HG03064 (cell line): ENCODE measurements at regions not wholly inside any gene's neighbourhood (a gene's known extent, or its start where the extent isn't known, plus 50 kb on each side); places are given as distances from the start of the nearest gene placed in this dataset.

Experiments used
- ATAC-seq: cut with Tn5 transposase; IDR thresholded peaks from one replicate; pipeline ENCODE4 v1.9.1; 2021; ENCODE audit warnings: low read depth; ENCODE audit not compliant: unreplicated experiment

DNA sequence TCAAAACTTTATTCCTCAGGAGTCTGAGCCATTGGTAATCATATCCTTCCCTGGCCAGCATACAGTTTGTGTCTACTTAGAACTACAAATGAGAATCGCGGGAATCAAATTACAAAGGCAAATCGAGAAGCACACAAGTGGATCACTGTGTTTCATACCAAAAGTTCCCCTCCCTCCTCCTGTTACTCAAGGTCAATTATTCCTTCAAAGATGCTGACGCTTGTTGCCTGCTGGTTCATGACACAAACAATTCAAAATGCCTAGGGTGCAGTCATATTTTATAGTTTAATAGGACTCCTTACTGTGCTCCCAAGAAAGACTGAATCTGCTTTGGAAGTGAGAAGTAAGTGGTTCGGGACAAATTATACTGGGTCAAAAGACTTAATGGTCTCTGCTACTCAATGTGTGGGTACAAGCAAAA, 93.0 kb upstream of the PBX1 start:
- ATAC-seq, result no peak

DNA sequence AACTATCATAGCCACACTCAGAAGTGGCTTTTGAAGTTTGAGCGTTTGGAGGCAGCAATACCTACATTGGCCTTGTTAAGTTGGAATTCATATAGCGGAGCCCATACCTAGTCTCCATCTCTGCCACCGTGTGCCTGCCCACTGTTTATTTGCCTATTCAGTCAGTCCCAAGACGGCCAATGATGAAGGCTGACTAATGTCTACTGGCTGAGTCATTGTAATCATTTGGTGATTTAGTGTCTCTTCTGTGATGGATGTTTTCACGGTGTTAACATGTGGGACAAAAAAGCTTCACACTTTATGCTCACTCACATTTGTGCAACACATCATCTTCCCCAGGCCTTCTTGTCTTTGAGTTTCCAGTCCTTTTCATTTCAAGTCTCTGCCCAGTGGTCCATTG, 92.6 kb upstream of the PBX1 start:
- ATAC-seq, result no peak

DNA sequence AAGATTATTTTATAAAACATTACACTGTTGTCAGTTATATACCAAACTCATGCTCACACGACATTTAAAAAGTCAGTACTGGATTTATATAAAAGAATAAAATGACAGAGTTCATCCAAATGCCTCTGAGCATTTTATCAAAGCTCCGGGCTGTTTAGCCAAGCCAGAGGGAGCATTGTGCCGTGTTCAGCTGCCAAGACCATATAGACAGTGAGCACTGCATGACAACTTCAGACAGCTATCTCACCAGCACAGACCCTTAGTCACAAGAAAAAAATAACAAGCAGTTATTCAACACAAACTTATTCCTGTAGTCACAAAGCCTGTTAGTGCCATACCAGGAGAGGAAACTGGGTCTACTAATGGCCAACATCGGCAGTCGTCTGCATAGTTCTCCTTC, 88.0 kb upstream of the PBX1 start:
- no peak for ATAC-seq

DNA sequence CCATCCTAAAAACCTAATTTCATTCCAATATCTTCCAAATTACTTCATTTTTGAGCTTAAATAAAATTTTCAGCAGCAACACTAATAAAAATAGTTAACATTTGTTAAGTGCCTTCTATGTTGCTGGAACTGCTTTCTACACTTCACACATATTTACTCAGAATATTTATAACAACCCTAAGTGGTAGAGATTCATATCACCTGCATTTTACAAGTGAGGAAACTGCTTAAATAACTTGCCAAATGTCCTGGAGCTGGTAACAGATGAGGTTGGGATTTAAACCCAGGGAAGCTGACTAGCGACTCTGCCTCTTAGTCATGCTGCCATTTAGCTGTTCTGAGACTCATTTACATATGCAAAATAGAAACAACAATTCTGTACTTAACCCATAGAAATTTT, 86.1 kb upstream of the PBX1 start:
- no peak for ATAC-seq

DNA sequence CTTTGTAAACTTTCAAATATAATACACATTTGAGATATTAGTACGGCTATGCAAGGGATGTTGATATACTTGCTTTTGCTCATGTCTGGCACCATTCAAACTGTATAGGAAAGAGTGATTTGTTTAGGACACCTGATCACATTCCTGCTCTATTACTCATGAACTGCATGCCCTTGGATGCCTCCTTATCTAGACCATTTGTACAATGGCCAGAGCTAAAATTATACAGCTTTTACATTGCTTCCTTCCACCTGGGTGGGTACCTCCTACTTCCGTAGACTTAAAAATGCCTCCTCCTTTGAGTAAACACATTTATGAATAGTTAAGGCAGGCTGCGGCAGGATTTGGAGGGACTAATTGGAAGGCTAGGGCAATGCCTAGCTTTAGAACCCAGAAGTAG, 85.4 kb upstream of the PBX1 start:
- no peak for ATAC-seq

DNA sequence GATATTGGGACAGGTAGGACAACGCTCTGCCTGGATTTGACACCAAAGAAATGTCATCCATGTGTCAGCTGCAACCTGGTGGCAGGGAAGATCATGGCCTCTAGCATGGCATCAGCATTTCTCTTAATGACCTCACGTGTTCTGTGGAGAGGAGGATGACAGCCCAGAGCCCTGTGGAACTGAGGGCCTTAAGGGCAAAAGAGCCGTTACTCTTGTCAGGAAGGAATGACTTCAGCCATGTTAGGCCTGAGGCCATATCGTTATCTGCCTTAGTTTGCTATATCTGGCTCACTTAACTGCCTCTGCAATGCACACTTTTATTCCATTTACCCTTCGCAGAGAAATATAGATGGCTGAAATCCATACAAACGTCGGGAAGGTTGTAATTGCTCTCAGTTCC, 83.2 kb upstream of the PBX1 start:
- no peak for ATAC-seq

DNA sequence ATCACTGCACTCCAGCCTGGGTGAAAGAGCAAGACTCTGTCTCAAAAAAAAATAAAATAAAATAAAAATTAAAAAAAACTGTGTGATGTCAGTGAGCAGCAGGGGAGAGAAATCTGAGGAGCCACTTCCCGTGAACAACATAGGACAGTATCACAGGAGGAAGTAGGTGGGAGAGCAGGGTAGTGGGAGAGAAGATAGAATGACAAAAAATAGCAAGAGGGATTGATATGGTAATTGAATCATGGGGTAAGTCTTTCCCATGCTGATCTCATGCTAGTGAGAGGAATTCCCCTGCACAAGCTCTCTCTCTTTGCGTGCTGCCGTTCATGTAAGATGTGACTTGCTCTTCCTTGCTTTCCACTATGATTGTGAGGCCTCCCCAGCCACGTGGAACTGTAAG, 81.6 kb upstream of the PBX1 start:
- no peak for ATAC-seq

DNA sequence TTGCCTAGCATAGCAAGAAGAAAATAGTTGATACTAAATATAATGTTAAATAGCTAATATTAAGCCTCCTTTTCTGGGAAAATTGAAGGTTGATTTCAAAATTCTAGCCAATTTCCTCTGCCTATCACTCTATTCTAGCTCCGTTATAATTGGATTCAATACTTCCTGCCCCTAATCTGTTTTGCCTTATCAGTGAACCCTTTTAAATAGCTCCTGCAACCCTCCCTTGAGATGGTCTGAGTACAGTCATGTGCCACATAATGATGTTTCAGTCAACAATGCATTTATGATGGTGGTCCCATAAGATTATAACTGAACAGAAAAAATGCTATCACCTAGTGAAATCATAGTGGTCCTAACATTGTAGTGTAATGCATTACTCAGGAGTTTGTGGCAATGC, 79.7 kb upstream of the PBX1 start:
- no peak for ATAC-seq

DNA sequence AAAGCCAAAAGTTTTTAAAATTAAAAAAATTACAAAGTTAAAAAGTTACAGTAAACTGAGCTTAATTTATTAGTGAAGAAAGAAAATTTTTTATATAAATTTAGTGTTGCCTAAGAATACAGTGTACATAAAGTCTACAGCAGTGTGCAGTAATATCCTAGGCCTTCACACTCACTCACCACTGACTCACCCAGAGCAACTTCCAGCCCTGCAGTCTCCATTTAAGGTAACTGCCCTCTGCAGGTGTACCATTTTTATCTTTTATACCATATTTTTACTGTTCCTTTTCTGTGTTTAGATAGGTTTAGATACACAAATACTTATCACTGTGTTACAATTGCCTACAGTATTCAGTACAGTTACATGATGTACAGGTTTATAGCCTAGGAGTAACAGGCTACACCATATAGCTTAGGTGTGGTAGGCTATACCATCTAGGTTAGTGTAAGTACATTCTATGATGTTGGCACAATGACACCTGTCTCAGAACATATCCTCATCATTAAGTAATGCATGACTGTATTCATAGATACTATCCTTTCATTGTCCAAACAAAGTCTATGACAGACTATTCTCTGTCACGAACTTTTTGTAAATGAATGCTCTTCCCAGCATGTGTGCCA, 78.6 kb upstream of the PBX1 start:
- ATAC-seq, result no peak

DNA sequence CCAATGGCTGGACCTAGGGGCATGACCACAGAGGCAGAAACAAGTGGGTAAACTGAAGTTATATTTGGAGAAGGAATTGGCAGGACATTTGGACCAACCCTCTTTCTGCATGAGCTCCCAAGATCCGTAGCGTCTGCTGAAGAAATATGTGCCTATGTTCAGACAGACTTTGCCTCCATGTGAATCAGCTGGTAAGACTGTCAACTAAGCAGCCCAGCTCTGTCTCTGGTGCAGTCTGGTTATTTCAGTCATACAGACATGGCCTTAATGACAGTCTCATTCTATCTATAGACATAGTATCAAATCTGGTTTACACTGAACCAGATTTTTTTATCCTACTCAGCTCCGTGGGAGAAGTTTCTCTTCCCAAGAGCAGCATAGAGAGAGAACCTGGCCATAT, 63.1 kb upstream of the PBX1 start:
- no peak for ATAC-seq

DNA sequence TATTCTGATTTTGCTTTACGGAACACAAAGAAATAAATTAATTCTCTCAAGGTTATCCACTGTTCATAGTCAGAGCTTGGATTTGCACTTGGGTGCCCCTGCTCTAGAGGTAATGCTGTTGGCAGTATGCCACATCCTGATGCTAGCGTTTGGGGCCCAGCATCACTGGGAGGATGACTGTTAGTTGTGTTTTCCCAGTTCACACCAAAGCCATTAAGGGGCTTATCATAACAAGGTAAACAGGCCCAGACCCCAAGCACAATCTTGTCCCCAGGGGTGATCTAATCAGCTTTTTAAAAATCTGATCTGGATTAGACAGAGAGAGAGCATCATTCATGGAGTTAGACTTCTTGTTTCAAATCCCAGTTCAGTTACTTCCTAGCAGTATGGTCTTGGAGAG, 60.2 kb upstream of the PBX1 start:
- ATAC-seq, result no peak

DNA sequence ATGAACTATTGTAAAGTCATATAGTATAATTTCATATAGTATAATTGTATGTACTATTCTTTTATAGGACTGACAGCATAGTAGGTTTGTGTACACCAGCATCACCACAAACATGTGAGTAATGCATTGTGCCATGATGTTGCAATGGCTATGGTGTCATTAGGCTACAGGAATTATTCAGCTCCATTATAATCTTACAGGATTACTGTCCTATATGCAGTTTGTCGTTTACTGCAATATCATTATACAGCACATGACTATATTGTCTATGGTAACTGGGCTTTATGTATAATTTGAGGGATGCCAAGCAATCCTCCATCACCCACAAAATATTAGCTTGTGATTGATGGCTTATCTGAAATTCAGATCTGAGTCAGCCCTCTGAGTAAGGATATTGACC, 54.2 kb upstream of the PBX1 start:
- no peak for ATAC-seq
